ENCODE measurements at regions not wholly inside any gene's neighbourhood (a gene's known extent, or its start where the extent isn't known, plus 50 kb on each side); places are given as distances from the start of the nearest gene placed in this dataset.

DNA sequence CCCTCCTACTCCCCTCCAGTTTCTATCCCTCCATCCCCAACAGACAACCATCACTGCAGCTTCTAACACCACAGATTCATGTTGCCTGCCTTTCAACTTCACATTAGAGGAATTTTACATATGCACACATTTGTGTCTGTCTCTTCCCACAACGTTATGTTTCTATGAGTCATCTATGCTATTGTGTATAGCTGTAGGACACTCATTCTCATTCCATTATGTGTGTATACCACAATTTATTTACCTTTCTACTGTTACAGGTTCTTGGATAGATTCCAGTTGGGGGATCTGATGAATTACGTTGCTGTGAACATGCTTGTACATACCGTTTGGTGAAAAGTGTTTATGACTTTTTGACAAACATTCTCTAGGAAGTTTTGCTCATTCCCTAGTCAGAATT is 58.8 kb upstream of the TRPC3 start:
- no peaks in the 10 kb centered on the region for H3K36me3 ChIP-seq
- no peak for DNase-seq
- no peak overlapping the region for H3K4me3 ChIP-seq (ENCODE audit: low read depth, low read length)
- TF ChIP-seq CTCF (IDR thresholded peaks at IDR 0.05; ENCODE audit: low read depth, low read length): no peak
- no peaks in the 10 kb centered on the region for H3K9me3 ChIP-seq (ENCODE audit: severe bottlenecking)
- H3K27me3 ChIP-seq (ENCODE audit: insufficient read depth, low read depth, severe bottlenecking): no peaks in the 10 kb centered on the region
- no peak overlapping the region for H3K27ac ChIP-seq

GRCh38 chr4:122009524-122009923 is 57.7 kb upstream of the TRPC3 start:
- Histone ChIP-seq H3K36me3 (no peaks in the 10 kb centered on the region), H3K27me3 (ENCODE audit: insufficient read depth, low read depth, severe bottlenecking) (no peaks in the 10 kb centered on the region), H3K4me3 (ENCODE audit: low read depth, low read length) (no peak overlapping the region), H3K27ac (no peak overlapping the region), H3K9me3 (ENCODE audit: severe bottlenecking) (no peaks in the 10 kb centered on the region)
- DNase-seq: no peak
- no peak for TF ChIP-seq CTCF (IDR thresholded peaks at IDR 0.05; ENCODE audit: low read depth, low read length)

DNA sequence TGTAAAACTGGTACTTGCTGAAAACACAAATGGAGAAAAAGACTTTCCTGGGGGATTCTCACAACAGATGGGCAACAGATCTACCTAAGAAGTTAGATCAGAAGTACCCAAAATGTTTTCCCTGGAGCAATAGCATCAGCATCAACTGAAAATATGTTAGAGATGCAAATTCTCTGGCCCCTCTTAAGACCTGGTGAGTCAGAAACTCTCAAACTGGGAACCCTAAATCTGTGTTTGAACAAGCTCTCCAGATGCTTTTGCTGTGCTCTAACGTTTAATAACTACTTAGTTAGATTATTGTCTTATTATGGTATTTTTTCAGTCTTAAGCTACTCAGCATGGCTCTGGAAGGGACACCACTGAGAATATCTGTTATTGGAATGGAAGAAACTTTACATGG is 55.2 kb upstream of the TRPC3 start:
- Histone ChIP-seq H3K36me3 (no peaks in the 10 kb centered on the region), H3K4me3 (ENCODE audit: low read depth, low read length) (no peak overlapping the region), H3K27me3 (ENCODE audit: insufficient read depth, low read depth, severe bottlenecking) (no peaks in the 10 kb centered on the region), H3K27ac (no peak overlapping the region), H3K9me3 (ENCODE audit: severe bottlenecking) (no peaks in the 10 kb centered on the region)
- no peak for DNase-seq
- TF ChIP-seq CTCF (IDR thresholded peaks at IDR 0.05; ENCODE audit: low read depth, low read length): no peak

DNA sequence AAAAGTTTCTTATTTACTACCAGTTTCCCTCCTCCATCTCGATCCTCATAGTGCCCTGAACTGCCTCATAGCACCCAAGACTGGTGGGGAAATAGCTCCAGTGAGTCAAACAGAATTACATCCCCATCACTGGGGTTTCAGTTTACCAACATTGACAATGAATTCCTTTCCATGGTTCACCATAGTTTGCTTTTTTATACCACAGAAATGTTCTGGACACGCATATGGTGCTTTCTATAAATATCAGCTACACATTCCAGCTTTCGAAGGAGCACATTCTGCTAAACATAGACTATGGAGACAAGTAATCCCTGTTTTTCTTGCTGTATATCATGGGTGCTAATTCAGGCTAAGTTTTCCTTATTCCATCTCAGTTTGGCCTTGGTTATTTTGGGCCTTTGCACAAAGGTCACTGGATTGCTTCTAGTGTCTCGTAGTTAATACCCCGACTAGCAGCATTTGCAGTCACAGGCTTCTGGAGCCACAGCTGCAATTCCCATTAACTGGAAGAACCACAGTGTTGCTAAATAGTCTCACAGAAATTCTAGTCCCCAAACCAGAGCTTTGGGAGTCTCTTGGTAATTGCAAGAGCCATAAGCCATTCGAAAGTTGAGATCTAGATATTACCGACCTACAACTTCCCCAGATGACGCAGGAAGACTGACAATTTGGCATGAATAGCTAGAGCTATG is 53.4 kb upstream of the TRPC3 start:
- Histone ChIP-seq H3K27me3 (ENCODE audit: insufficient read depth, low read depth, severe bottlenecking) (no peaks in the 10 kb centered on the region), H3K9me3 (ENCODE audit: severe bottlenecking) (no peaks in the 10 kb centered on the region), H3K27ac (no peak overlapping the region), H3K36me3 (no peaks in the 10 kb centered on the region), H3K4me3 (ENCODE audit: low read depth, low read length) (no peak overlapping the region)
- no peak for TF ChIP-seq CTCF (IDR thresholded peaks at IDR 0.05; ENCODE audit: low read depth, low read length)
- no peak for DNase-seq

DNA sequence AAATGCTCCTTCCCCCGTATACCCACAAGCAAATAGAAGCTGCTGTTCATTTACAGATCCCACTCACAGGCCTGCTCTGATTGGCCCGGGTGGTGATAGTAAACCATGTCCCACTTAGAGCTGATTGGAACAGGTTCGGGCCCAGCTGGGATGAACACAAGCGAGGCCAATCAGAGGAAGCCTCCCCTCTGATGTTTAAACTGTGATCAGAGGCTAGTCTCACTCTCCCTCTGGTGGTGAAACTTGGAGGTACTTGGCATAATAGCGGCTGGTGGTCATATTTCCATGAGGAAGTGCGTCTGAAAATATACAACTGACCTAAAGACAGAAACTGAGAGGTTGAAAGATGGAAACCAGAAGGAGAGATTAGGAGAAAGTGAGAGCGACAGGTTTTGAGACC is 51.5 kb upstream of the TRPC3 start:
- H3K27ac ChIP-seq: no peak overlapping the region
- peak; percentile 66 for DNase-seq
- H3K9me3 ChIP-seq (ENCODE audit: severe bottlenecking): no peaks in the 10 kb centered on the region
- H3K4me3 ChIP-seq (ENCODE audit: low read depth, low read length): no peak overlapping the region
- TF ChIP-seq CTCF (IDR thresholded peaks at IDR 0.05; ENCODE audit: low read depth, low read length): peak; percentile 67
- H3K27me3 ChIP-seq (ENCODE audit: insufficient read depth, low read depth, severe bottlenecking): no peaks in the 10 kb centered on the region
- no peaks in the 10 kb centered on the region for H3K36me3 ChIP-seq

All from WERI-Rb-1 (cell line).